ENCODE measurements at regions not wholly inside any gene's neighbourhood (a gene's known extent, or its start where the extent isn't known, plus 50 kb on each side); places are given as distances from the start of the nearest gene placed in this dataset.
A peak's percentile ranks its signal among the peaks of the same experiment; 100 is the strongest.

DNA sequence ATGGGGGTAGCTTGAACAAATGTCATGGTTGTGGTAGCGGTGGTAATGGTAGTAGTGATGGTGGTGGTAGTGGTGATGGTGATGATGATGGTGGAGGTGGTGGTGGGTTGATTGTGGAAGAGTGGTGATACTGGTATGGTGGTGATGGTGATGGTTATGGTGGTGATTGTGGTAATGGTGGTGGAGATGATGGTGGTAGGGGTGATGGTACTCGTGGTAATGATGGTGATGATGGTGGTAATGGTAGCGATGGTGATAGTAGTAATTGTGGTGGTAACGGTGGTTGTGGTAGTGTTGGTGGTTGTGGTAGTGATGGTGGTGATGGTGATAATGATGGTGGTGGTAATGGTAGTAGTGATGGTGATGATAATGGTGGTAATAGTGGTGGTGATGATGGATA is 65.7 kb upstream of the SDK1 start:
- DNase-seq, result no peak

DNA sequence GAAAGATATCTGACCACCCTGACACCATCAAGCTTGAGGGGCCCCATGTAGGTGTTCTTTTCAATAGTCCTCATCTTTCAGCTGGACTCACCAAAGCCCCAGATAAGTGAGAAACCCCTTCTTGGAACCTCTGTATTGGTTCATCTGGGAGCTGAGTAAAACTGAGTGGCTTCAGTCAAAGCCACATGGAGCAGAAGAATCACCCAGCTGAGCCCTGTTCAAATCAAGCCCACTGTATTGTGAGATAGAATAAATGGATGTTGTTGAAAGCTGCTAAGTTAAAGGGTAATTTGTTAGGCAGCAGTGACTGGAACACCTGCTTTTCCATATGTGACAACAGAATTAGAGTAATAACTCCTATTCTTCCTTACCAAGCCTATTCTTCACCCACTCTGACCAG is 64.8 kb upstream of the SDK1 start:
- DNase-seq, result no peak

DNA sequence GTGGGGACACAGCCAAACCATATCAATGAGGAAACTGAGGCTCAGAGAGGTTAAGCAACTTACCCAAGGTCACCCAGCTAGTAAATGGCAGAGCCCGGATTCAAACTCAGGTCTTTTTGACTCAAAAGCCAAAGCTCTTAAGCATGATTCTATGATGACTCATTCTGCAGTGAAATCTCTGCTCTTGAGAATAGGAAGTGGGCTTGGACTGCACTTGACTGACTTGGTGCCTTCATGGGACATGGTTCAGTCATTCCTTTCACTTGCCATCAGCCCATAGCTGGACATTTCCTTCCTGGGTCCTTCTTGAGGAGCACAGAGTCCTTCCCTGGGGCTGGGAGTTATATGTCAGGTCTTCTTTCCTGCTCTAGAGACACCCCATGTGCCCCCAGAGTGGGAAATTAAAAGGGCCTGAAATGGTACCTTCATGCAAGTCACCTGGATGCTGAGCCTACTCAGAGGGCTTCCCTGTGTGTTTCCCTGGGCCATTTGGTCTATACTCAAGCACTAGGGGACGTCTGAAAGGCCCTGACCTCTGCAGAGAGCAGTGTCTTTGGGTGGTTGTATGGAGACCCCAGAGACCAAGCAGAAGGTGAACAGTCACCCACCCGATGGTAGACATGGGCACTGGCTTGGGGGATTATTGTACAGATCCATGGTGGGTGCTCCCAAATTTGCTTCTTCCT is 62.4 kb upstream of the SDK1 start:
- DNase-seq, result no peak

DNA sequence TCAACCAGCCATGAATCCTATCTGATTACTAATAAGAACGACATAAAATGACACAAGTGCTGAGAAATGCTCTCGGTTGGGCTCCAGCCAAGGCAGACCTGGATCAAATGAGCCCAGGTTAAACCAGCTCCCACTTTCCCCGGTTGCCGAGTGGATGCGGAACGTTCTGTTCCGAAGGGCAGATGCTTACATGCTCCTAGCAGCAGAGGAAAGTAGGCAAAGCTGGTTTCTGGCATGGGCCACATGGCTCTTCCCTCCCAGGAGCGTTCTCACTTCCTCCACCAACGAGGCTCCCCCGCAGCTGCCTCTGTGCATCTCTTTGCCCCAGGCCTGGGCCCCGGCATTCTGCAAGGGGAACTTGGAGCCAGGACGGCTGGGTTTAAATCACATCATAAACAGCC is 61.8 kb upstream of the SDK1 start:
- no peak for DNase-seq

DNA sequence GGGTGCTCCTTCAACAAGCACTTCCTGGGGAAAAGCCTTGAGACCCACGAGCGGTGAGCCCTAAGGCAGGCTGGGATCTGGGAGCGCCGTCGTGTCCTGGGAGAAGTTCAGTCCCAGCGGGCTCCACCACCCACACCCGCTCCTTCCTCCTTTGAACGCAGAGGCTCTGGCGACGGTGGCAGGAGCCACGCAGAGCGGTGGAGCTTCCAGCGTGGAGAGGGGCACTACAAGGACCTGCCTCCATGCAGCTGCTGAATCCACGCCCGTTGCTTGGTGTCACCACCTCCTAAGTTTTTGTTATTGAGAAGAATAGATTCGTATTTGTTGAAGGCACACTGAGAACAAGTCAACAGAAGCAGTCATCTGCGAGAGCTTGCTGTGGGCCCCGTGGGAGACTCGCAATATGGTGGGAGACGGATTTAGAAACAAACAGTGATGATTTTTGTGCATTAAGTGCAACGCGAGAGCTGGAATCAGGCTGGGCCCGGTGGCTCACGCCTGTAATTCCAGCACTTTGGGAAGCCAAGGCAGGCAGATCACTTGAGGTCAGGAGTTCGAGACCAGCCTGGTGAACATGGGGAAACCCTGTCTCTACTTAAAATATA is 60.1 kb upstream of the SDK1 start:
- DNase-seq, result no peak

DNA sequence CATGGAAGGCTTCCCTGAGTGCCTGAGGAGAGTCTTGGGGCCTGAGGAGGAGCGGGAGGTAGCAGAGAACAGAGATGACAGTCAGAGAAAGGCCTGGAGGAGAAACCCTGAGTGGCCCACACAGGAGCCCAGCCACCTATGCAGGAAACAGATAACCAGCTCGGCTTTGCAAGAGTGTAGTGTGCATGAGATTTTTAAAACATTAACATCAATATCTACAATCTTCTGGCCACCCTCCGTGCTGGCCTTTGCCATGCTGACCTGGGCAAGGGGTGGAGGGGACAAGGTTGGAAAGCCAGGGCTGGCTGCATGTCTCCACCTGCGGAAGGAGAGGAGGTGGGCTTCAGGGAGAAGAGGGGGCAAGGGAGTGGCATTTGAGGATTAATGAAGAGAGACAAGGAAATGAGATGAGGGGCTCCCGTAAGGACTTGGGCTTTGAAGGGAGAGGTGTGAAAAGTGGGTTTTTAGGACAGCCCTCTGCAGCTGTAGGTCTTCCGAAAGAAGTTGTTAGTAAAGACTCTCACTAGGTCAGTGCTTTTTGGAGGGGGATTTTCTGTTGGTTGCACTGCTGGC is 59.3 kb upstream of the SDK1 start:
- no peak for DNase-seq

DNA sequence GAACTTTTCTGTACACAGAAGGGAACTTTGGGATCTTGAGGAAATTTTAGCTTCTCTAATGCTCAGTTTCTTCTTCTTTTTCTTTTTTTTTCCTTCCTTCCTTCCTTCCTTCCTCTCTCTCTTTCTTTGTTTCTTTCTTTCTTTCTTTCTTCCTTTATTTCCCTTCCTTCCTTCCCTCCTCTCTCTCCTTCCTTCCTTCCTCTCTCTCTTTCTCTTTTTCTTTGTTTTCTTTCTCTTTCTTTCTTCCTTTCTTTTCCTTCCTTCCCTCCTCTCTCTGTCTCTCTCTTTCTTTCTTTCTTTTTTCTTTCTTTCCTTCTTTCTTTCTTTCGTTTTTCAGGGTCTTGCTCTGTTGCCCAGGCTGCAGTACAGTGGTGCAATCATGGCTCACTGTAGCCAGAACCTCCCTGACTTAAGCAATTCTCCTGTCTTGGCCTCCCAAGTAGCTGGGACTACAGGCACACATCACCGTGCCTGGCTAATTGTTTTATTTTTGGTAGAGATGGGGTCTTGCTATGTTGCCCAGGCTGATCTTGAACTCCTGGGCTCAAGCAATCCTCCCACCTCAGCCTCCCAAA is 58.6 kb upstream of the SDK1 start:
- no peak for DNase-seq

DNA sequence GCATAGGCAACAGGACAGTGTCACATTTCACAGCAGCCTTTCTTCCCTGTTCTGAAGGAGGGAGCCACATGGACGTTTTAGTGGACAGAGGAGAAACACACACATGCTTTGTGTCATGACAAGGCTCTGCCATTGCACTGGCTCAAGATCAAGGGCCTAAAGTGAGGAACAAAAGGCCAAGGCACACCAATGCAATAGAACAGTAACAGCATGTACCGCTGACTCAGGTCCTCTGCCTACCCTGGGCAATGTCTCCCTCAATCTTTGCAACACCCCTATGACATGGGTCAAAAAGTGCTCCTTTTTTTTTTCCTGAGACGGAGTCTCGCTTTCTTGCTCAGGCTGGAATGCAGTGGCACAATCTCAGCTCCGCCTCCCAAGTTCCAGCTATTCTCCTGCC is 57.8 kb upstream of the SDK1 start:
- DNase-seq, result no peak

DNA sequence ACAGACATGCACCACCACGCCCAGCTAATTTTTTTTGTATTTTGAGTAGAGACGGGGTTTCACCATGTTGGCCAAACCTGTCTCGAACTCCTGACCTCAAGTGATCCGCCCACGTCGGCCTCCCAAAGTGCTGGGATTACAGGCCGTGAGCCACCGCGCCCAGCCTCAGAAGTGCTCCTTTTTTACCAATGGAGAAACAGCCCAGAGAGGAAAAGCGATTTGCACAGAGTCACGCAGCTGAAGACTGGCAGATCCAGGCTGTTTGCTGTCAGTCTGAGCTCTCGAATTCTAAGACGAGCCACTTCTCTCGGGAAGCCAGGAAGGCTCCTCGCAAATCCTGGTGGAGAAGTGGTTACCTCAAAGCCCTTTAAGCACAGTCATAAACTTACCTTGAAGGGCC is 57.4 kb upstream of the SDK1 start:
- no peak for DNase-seq

DNA sequence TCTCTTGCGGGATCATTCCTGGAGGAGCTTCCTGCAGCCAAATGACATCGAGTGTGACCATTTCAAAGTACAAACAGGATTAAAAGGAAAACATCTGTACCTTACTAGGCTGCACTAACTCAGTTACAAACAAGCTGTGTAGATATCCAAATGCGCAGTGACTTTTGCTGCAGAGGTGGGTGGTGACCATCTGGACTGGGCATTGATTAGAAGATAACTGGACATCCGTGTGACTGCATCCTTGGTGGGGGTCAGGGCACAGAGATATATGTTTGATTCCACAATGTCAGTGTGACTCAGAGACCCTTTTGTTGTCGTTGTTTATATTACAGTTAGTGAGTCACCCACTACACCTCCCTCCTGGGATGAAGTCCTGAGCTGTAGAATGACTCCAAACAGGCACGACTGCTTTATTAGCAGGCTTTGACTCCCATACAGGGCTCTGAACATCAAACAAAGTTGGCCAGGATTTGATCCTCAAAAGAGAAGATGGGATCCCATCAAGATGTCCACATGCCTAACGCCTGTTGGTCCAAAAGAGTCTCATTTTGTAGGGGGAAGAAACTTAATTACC is 56.7 kb upstream of the SDK1 start:
- peak; percentile 24 for DNase-seq

DNA sequence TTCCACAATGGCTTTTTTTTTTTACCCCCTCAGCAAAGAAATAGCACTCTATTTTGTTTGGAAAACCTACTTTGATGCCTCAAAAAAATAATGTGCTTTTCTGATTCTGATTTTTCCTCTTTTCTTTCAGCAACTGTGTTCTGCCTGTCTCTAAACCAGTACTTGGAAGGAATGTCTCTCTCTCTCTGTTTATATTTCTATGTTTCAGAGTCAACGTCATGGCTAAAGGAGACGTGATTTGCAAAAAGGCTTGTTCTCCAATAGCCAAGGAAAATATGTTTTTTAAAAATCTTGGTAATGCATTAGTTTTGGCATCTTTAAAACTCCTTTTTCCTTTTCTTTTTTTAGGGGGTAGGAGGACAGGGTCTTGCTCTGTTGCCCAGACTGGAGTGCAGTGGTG is 56.0 kb upstream of the SDK1 start:
- DNase-seq, result no peak

DNA sequence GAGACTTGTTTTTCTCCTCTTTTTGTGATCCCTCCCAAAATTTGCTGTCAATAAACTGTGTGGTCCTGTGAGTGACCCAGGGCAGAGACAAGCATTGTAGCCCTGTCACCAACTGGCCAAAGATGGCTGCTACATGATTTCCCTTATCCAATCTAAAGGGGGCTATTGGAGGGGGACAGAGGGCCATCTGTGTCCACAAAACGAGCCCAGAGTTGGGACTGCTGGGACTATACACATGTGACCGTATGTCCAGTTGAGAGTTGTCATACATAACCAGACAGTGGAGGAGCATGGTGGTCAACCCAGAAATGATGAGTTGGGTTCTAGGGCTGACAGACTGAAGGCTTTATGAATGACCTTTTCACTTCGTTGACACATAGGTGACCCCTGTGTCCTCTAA is 55.3 kb upstream of the SDK1 start:
- DNase-seq, result no peak

DNA sequence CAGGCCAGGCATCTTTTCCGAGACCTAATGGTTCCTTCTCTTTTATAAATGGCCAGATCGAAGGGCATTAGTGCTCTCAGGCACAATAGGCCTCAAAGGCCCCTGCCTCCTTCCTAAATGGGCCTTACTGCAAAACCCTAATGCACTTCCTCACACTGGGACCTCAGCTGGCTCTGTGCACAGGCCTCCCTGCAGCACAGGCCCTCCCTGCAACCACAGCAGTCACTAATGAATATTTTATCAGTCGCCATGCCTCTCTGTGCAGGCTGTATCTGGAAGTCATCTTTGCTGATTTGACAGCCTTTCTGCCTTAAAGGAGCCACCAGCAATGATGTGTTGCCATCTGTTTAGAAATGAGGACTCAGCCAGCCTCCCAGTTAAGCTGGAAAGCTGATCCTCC is 54.9 kb upstream of the SDK1 start:
- no peak for DNase-seq

DNA sequence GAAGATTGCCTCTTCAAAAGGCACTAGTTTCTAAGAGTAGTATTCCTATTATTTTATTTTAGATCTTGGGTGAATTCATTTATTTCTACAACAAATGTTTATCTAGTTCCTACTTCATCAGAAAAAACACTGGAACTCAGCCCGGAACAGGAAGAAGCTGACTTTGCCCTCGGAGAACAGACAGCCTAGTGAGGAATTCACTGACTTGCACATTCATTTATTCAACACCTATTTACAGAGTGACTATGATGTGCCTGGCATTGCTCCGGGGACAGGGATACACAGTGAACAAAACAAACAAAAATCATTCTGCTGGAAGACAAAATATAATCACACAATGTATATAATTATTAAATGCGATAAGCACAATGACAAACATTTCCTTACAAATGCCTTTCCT is 54.4 kb upstream of the SDK1 start:
- no peak for DNase-seq

DNA sequence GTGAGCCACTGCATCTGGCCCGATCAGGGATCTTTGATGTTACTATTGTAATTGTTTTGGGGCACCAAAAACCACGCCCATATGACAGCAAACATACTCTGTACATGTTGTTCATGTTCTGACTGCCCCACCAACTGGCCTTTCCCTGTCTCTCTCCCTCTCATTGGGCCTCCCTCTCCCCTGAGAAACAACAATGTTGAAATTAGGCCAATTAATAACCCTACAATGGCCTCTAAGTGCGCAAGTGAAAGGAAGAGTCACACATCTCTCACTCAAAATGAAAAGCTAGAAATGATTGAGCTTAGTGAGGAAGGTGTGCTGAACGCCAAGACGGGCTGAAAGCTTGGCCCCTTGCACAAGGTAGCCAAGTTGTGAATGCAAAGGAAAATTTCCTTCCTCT is 50.3 kb upstream of the SDK1 start:
- DNase-seq, result no peak
